ENCODE measurements at regions not wholly inside any gene's neighbourhood (a gene's known extent, or its start where the extent isn't known, plus 50 kb on each side); places are given as distances from the start of the nearest gene placed in this dataset.

GRCh38 chr3:177914224-177914623 lies 622.0 kb upstream of the KCNMB2 start:
- Histone ChIP-seq H3K36me3 (ENCODE audit: control insufficient read depth in 2 of 2, extremely low read depth in 1 of 2, insufficient read depth in 2 of 2, low read length in 2 of 2) (no peaks in the 10 kb centered on the region), H3K27me3 (ENCODE audit: control insufficient read depth in 2 of 2, insufficient read depth in 2 of 2, low read length in 2 of 2) (no peaks in the 10 kb centered on the region), H4K20me1 (replicated peaks; ENCODE audit: control insufficient read depth, extremely low read depth, insufficient read depth, low read length) (no peaks in the 10 kb centered on the region), H3K4me3 (replicated peaks in 1 of 3; ENCODE audit: insufficient read depth in 1 of 3, low read depth in 1 of 3, low read length in 3 of 3) (no peak overlapping the region), H3K9me1 (replicated peaks; ENCODE audit: control insufficient read depth, extremely low read depth, insufficient read depth, low read length) (no peaks in the 10 kb centered on the region), H2AFZ (ENCODE audit: low read depth, low read length) (no peak overlapping the region), H3K79me2 (ENCODE audit: control insufficient read depth, insufficient read depth, low read length) (no peaks in the 10 kb centered on the region), H3K9me3 (replicated peaks; ENCODE audit: control insufficient read depth, insufficient read depth, low read length) (no peaks in the 10 kb centered on the region), H3K9ac (replicated peaks; ENCODE audit: extremely low read depth, insufficient read depth, low read length) (no peak overlapping the region), H3K4me2 (ENCODE audit: insufficient read depth, low read length) (no peak overlapping the region), H3K4me1 (ENCODE audit: control insufficient read depth, extremely low read depth, insufficient read depth, low read length) (no peaks in the 10 kb centered on the region), H3K27ac (ENCODE audit: insufficient read depth, low read depth, low read length) (no peak overlapping the region)
- POLR2A ChIA-PET, result no interaction called here
- DNase-seq (ENCODE audit: low read depth, low spot score) (no peak), FAIRE-seq (no peak)
- dilution Hi-C loops (cut with MboI; ENCODE audit: extremely low pct_ligation_motif_present, low sequenced_read_pairs) (no loop called here), intact Hi-C loops (cut with micrococcal nuclease) (no loop called here)
- TF ChIP-seq CTCF (IDR thresholded peaks at IDR 0.05; ENCODE audit: extremely low read depth in 1 of 2, insufficient read depth in 1 of 2, low read depth in 1 of 2, low read length in 2 of 2) (no peak), JUN (IDR thresholded peaks at IDR 0.05; ENCODE audit: borderline replicate concordance, insufficient read depth, insufficient read length, low read depth) (no peak), MAX (IDR thresholded peaks at IDR 0.05; ENCODE audit: insufficient read depth, insufficient read length) (no peak), MYC (IDR thresholded peaks at IDR 0.05; ENCODE audit: low read depth, low read length) (no peak), GATA2 (IDR thresholded peaks at IDR 0.05; ENCODE audit: insufficient read depth, insufficient read length, low read depth, low read length) (no peak), POLR2AphosphoS5 (IDR thresholded peaks at IDR 0.05; ENCODE audit: insufficient read depth, low read depth, low read length) (no peak), POLR2A (IDR thresholded peaks at IDR 0.05; ENCODE audit: low read depth, low read length) (no peak), FOS (IDR thresholded peaks at IDR 0.05; ENCODE audit: borderline replicate concordance, insufficient read depth, low read length) (no peak), EZH2 (IDR thresholded peaks at IDR 0.05; ENCODE audit: borderline replicate concordance, low read depth, low read length, severe bottlenecking) (no peak)
- CTCF ChIA-PET, result no interaction called here
- BruUV-seq (replicated peaks), result no TSS peak
